OCI-LY3 (cell line): ENCODE measurements at regions not wholly inside any gene's neighbourhood (a gene's known extent, or its start where the extent isn't known, plus 50 kb on each side); places are given as distances from the start of the nearest gene placed in this dataset.

Experiments
- EZH2phosphoT487 ChIP-seq: fragments of 200-600 bp; shearing (Covaris generic); IDR thresholded peaks from 2 replicates; pipeline ENCODE4 v1.6.1; 2018; ENCODE audit warnings: antibody characterized with exemption, mixed run types, low read depth
- TF ChIP-seq, protein P1 (sequence below): fragments of 200-600, 300-600 bp; sonication (generic); IDR thresholded peaks from 2 replicates; pipeline ENCODE4 v1.5.1; 2014; ENCODE audit warnings: antibody characterized with exemption, low read length, low read depth

DNA sequence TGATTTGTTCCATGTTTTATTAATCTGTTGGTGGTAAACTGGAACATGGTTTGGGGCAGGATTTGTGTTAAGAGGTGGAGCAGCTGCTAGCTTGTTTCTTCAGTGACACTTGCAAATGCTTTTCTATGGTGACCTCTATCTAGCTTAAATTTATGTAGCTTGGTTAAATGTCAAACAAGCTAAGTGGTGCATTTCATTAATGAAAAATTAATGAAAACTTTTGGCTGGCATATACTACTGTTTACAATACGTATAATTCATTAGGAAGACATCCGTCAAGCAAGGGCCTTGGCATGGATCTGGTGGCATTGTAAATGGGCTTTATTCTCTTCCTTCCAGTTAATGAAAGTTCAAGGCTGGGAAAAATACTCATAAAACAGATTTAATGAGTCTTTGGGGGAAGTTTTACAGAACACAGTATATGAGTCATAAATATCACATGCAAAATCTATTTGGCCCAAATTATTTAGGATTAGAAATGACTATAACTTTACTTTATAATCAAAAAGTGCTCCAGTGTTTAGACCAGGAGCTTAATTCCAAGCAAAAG, 807.7 kb upstream of the SEL1L start:
- TF ChIP-seq, protein P1, sequence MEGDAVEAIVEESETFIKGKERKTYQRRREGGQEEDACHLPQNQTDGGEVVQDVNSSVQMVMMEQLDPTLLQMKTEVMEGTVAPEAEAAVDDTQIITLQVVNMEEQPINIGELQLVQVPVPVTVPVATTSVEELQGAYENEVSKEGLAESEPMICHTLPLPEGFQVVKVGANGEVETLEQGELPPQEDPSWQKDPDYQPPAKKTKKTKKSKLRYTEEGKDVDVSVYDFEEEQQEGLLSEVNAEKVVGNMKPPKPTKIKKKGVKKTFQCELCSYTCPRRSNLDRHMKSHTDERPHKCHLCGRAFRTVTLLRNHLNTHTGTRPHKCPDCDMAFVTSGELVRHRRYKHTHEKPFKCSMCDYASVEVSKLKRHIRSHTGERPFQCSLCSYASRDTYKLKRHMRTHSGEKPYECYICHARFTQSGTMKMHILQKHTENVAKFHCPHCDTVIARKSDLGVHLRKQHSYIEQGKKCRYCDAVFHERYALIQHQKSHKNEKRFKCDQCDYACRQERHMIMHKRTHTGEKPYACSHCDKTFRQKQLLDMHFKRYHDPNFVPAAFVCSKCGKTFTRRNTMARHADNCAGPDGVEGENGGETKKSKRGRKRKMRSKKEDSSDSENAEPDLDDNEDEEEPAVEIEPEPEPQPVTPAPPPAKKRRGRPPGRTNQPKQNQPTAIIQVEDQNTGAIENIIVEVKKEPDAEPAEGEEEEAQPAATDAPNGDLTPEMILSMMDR = no peak
- no peak for TF ChIP-seq EZH2phosphoT487
